OCI-LY3 (cell line): ENCODE measurements at regions not wholly inside any gene's neighbourhood (a gene's known extent, or its start where the extent isn't known, plus 50 kb on each side); places are given as distances from the start of the nearest gene placed in this dataset.

Experiments
- CTCF ChIP-seq: fragments of 200-600, 300-600 bp; sonication (generic); IDR thresholded peaks from 2 replicates; pipeline ENCODE4 v1.5.1; 2014; ENCODE audit warnings: antibody characterized with exemption, low read length, low read depth
- EZH2phosphoT487 ChIP-seq: fragments of 200-600 bp; shearing (Covaris generic); IDR thresholded peaks from 2 replicates; pipeline ENCODE4 v1.6.1; 2018; ENCODE audit warnings: antibody characterized with exemption, mixed run types, low read depth

GRCh38 chr9:84586662-84587061 is 82.9 kb upstream of the NTRK2 start:
- TF ChIP-seq CTCF (no peak), EZH2phosphoT487 (no peak)
